CD4-positive, alpha-beta T cell (primary cell): ENCODE measurements at regions not wholly inside any gene's neighbourhood (a gene's known extent, or its start where the extent isn't known, plus 50 kb on each side); places are given as distances from the start of the nearest gene placed in this dataset.

Experiments used
- ATAC-seq: fragments of 200-7000 bp; cut with Tn5 transposase; one replicate; pipeline ENCODE4 v1.10.0; 2022; ENCODE audit warnings: mild to moderate bottlenecking; ENCODE audit not compliant: poor library complexity
- CTCF ChIA-PET: fragments of 350-600 bp; sonication (Branson Sonifier 250); formaldehyde crosslinking; loops from one replicate; lab custom pipeline; 2021; ENCODE audit warnings: antibody characterized with exemption, inconsistent platforms; lab: Charles Lee
- POLR2A ChIA-PET: fragments of 350-600 bp; sonication (Branson Sonifier 250); formaldehyde crosslinking; loops from one replicate; lab custom pipeline; 2021; ENCODE audit warnings: antibody characterized with exemption, inconsistent platforms; lab: Charles Lee
- DNase-seq, 14 experiments: peaks; one replicate each; pipeline ENCODE4 v3.0.0-alpha.2; 2013 to 2020; ENCODE audit warnings: mixed read lengths in 2 of 14
- H3K27ac ChIP-seq, 2 donors: one replicate each; pipeline versions ENCODE4 v1.5.1 to v1.7.0; 2013; ENCODE audit warnings: low read length in 2 of 2, low read depth in 1 of 2, mild to moderate bottlenecking in 1 of 2
- H3K27me3 ChIP-seq, 2 experiments: 1 replicate in 1 of 2; 2 replicates in 1 of 2; pipeline versions ENCODE4 v1.6.1 to v1.7.0; 2013; ENCODE audit warnings: low read length in 2 of 2, control low read depth in 1 of 2, mild to moderate bottlenecking in 1 of 2, moderate library complexity in 1 of 2; ENCODE audit not compliant: insufficient read depth in 2 of 2, control insufficient read depth in 1 of 2
- H3K36me3 ChIP-seq: one replicate; pipeline ENCODE4 v1.6.1; 2013; ENCODE audit warnings: low read length, control low read depth; ENCODE audit not compliant: insufficient read depth
- H3K4me1 ChIP-seq: one replicate; pipeline ENCODE4 v1.6.1; 2013; ENCODE audit warnings: low read length, control low read depth; ENCODE audit not compliant: insufficient read depth
- H3K4me3 ChIP-seq: one replicate; pipeline ENCODE4 v1.5.1; 2013; ENCODE audit warnings: mild to moderate bottlenecking, low read length, moderate library complexity
- H3K9me3 ChIP-seq, 2 experiments: 1 replicate in 1 of 2; 2 replicates in 1 of 2; pipeline versions ENCODE4 v1.6.1 to v1.7.0; 2013; ENCODE audit warnings: low read length in 2 of 2, mild to moderate bottlenecking in 2 of 2, control low read depth in 1 of 2, moderate library complexity in 1 of 2; ENCODE audit not compliant: control insufficient read depth in 1 of 2, insufficient read depth in 1 of 2
- H3K27ac Mint-ChIP-seq: one replicate; pipeline ENCODE4 v1.8.0; 2020; ENCODE audit warnings: mixed read lengths
- H3K27me3 Mint-ChIP-seq: one replicate; pipeline ENCODE4 v1.8.0; 2021; ENCODE audit warnings: mixed read lengths
- H3K36me3 Mint-ChIP-seq: one replicate; pipeline ENCODE4 v1.8.0; 2021; ENCODE audit warnings: low read depth, mixed read lengths
- H3K4me1 Mint-ChIP-seq: one replicate; pipeline ENCODE4 v1.8.0; 2021; ENCODE audit warnings: low read depth, mixed read lengths
- H3K4me3 Mint-ChIP-seq: one replicate; pipeline ENCODE4 v1.8.0; 2020; ENCODE audit warnings: mild to moderate bottlenecking, mixed read lengths
- H3K9me3 Mint-ChIP-seq: one replicate; pipeline ENCODE4 v1.8.0; 2020; ENCODE audit warnings: mixed read lengths
- CTCF ChIP-seq: fragments of 200-600 bp; IDR thresholded peaks from one replicate; pipeline ENCODE4 v1.8.0; 2022; ENCODE audit warnings: antibody characterized with exemption, mild to moderate bottlenecking
- intact Hi-C, 2 experiments: fragments of 100-400 bp; cut with DNase I in 1 of 2; cut with micrococcal nuclease in 1 of 2; formaldehyde crosslinking; loops; one replicate each; pipeline versions ENCODE4 v1.15.1 to v1.9.0; 2023 to 2025; cut with DNase I, micrococcal nuclease

GRCh38 chr16:29316761-29317183 lies 89.7 kb downstream of the NPIPB11 start:
- no peaks in the 10 kb centered on the region for H3K4me1 Mint-ChIP-seq
- H3K36me3 ChIP-seq: no peaks in the 10 kb centered on the region
- H3K27me3 ChIP-seq: no peaks in the 10 kb centered on the region
- H3K27me3 Mint-ChIP-seq: no peaks in the 10 kb centered on the region
- H3K27ac Mint-ChIP-seq: no peak overlapping the region
- no peaks in the 10 kb centered on the region for H3K9me3 Mint-ChIP-seq
- H3K4me1 ChIP-seq: no peaks in the 10 kb centered on the region
- H3K27ac ChIP-seq: no peak overlapping the region
- no peak for DNase-seq
- no peak overlapping the region for H3K4me3 ChIP-seq
- ChIA-PET POLR2A (no interaction called here), CTCF (no interaction called here)
- no peaks in the 10 kb centered on the region for H3K9me3 ChIP-seq
- no peak overlapping the region for H3K4me3 Mint-ChIP-seq
- H3K36me3 Mint-ChIP-seq: no peaks in the 10 kb centered on the region
- ATAC-seq: no peak
- TF ChIP-seq CTCF: no peak
- intact Hi-C loops: no loop called here

- intact Hi-C loops: no loop called here
- ChIA-PET POLR2A (no interaction called here), CTCF (no interaction called here)
- no peaks in the 10 kb centered on the region for H3K9me3 ChIP-seq
- DNase-seq (no peak), ATAC-seq (no peak)
- H3K27ac ChIP-seq: no peak overlapping the region
- H3K4me1 ChIP-seq: no peaks in the 10 kb centered on the region
- Mint-ChIP-seq H3K9me3 (no peaks in the 10 kb centered on the region), H3K27me3 (no peaks in the 10 kb centered on the region), H3K4me3 (no peak overlapping the region), H3K4me1 (no peaks in the 10 kb centered on the region), H3K36me3 (no peaks in the 10 kb centered on the region), H3K27ac (no peak overlapping the region)
- H3K27me3 ChIP-seq: no peaks in the 10 kb centered on the region
- no peak overlapping the region for H3K4me3 ChIP-seq
- no peak for TF ChIP-seq CTCF
- no peaks in the 10 kb centered on the region for H3K36me3 ChIP-seq
These were observed 90.5 kb downstream of the NPIPB11 start for GRCh38 chr16:29315916-29316517.

- Histone ChIP-seq H3K36me3 (no peaks in the 10 kb centered on the region), H3K4me1 (no peaks in the 10 kb centered on the region), H3K27me3 (no peaks in the 10 kb centered on the region), H3K27ac (no peak overlapping the region), H3K9me3 (no peaks in the 10 kb centered on the region), H3K4me3 (no peak overlapping the region)
- H3K27ac Mint-ChIP-seq: no peak overlapping the region
- ATAC-seq (no peak), DNase-seq (no peak)
- no peaks in the 10 kb centered on the region for H3K36me3 Mint-ChIP-seq
- no peaks in the 10 kb centered on the region for H3K9me3 Mint-ChIP-seq
- CTCF ChIA-PET: no interaction called here
- no peaks in the 10 kb centered on the region for H3K4me1 Mint-ChIP-seq
- TF ChIP-seq CTCF: no peak
- POLR2A ChIA-PET: interaction anchor here (0.6 kb wide), 1 partner anchor 425 kb away, joined by 3 read pairs; no protein-coding TSS in a partner anchor
- no peak overlapping the region for H3K4me3 Mint-ChIP-seq
- intact Hi-C loops: no loop called here
- no peaks in the 10 kb centered on the region for H3K27me3 Mint-ChIP-seq
These were observed 91.5 kb downstream of the NPIPB11 start for GRCh38 chr16:29315046-29315445.
